NCI-H1930 (cell line): ENCODE measurements at regions not wholly inside any gene's neighbourhood (a gene's known extent, or its start where the extent isn't known, plus 50 kb on each side); places are given as distances from the start of the nearest gene placed in this dataset.

Experiments
- DNase-seq, 2 experiments: peaks; one replicate each; lab custom pipeline; 2025; lab: John Stamatoyannopoulos, UW

GRCh38 chr18:67290421-67290820 is 226.1 kb downstream of the DSEL start:
- no peak for DNase-seq

DNA sequence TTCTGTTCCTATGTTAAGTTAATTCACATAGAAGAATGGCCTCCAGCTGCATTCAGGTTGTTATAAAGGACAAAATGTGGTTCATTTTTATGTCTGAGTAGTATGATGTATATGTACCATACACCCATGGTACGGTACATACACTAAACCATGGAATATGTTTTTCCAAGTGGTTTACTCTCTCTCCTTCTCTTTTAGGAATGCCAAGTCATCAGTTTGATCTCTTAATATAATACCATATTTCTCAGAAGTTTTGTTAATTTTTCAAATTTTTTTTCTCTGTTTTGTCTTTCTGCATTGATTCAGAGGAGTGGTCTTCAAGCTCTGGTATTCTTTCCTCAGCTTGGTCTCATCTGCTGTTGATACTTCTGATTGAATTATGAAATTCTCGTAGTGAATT is 230.9 kb downstream of the DSEL start:
- DNase-seq: no peak

DNA sequence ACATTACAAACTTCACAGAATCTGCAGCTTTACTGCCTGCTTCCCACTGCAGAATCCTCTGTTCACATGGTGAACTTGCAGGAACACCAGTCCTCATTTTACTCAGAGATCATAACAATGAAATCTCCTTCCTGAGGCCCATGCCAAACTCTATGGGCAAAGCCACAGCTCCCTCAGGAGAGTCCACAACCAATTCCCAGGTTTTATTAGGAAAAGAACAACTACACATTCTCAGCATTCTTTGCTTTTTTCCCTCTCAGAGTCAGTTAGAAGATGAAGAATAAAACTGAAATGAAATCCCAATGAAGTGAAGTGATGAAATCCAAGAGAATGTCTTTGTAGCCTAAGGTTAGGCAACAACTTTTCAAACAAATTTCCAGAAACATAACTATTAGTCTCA is 233.7 kb downstream of the DSEL start:
- no peak for DNase-seq

DNA sequence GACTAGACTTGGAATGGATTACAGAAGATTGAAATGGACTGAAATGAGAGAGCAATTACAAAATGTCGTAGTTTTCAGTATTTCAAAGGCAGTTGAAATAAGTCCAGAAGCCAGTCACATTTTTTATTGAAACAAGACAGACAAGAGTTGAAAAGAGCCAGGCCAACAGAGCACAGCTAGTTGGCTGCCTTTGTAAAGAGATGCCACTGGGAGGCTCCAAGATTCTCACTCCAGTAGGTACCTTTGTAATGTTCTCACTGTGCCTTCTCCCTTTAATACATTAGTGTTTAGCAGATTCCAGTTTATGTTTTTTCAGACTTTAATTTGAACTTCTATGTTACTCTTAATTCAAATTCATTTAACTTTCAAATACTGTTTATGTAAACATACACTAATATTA is 234.8 kb downstream of the DSEL start:
- no peak for DNase-seq

DNA sequence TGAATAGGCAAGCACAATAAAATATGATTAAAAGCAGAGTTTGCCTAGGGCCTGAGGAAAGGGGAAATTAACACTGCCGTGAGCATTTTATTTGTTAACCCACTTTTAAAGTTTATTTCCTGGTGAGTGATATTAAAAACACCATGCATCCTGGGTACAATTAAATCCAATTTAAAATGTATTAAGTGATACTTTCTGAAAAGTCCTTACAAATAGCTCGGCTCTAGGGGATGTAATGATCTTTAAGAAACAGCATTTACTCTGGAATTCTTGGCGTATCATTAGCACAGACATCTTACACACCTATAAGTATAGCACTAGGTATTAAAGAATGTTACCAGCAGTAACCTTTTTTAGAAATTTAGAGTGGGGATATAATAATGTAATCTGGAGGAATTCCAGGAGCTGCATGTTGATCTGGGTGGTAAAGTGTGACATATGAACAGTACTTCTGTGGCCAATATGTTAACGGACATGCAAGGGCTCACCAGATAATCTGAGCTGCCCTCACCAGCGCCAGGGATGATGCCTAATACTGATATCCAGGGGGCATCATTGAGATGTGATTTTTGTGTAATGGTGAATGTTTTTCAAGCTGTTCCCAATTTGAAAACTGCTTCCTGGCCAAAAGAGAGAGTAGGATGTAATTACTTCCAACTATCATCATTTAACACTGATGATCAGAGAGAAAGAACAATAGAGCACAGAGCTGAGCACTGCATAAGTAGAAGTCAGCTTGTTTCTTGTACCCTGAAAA is 235.9 kb downstream of the DSEL start:
- no peak for DNase-seq

DNA sequence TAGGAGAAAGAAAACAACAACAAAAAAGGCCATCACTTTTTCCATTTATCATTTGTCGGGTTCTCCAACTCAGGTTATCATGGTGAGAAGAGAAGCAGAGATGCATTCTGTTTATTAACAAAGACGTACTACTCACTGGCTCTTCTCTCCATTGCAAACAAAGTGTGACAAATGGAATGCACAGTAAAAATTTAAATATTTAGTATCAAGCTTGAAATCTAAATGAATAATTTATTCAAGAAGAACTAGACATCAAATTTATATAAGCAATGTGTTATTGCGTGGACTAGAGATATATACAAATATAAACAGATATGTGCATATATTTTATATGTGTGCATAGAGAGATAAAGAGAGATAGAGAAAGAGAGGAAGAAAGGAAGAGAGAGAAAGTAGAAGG is 236.5 kb downstream of the DSEL start:
- DNase-seq: no peak

DNA sequence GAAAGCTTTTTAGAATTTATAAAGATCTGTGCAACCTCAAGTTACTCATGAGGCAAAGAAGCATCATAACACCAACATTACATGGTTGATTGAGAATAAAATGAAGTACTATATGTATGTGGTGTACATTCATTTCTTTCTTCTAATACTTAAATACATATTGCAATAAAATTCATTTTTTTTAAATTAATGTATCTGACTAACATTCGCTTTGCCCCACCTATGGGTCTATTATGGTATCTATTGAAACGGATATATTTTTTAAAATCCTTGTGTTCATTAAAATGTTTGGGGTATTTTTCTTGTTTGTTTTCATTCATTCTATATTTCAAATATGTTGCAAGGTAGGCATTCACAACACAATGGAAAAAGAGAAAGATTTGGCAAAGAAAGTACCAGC is 237.5 kb downstream of the DSEL start:
- DNase-seq: no peak

DNA sequence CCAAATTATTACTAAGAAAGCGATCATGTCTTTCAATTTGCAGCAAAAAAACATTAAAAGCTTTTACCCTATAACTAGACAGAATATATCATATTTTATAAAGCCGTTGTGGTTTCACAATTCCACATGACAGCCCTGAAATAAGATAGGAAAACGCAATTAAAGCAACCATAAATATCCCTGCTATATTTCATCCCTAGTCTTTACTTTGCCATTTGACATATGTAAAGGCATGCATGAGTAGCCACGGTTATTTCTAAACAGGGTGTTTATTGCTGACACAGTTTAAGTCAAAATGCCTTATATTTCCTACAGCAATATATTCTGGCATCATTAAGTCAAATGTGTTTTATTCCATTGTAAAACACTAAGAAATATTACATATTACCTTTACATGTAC is 239.9 kb downstream of the DSEL start:
- no peak for DNase-seq

DNA sequence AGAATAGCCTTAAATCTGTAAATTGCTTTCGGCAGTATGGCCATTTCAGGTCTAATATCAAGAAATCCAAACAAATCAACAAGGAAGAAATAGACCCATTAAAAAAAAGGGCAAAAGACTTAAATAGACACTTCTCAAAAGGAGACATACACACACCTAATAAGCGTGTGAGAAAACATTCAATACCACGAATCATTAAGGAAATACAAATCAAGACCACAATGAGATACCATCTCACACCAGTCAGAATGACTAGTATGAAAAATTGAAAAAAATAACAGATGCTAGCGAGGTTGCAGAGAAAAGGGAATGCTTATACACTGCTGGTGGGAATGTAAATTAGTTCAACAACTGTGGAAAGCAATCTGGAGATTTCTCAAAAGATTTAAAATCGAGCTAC is 243.2 kb downstream of the DSEL start:
- no peak for DNase-seq

DNA sequence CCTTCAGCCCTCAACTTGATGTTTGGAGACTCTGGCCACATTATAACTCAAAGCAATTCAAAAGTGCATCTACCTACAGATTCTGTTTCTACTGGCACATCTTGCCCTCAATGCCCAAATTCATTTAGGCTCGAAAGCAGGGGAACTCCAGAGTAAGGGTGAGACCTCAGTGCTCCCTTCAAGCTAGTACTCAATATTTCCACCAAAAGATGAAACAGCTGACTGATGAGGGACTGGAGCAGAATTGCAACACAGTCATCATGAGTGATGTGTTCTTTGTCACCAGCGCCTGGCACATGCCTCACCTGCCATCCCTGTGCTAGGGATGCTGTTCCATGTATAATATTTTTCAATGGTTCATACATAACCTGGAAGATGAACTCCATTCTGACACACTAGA is 247.3 kb downstream of the DSEL start:
- DNase-seq: no peak

GRCh38 chr18:67268530-67268929 is 248.0 kb downstream of the DSEL start:
- DNase-seq: no peak

GRCh38 chr18:67266246-67267237 is 250.0 kb downstream of the DSEL start:
- no peak for DNase-seq

- DNase-seq: no peak
Measured at GRCh38 chr18:67265464-67266245, 250.9 kb downstream of the DSEL start.

- no peak for DNase-seq
Measured at GRCh38 chr18:67261931-67262552, 254.5 kb downstream of the DSEL start.

- no peak for DNase-seq
Measured at GRCh38 chr18:67260841-67261240, 255.7 kb downstream of the DSEL start.

DNA sequence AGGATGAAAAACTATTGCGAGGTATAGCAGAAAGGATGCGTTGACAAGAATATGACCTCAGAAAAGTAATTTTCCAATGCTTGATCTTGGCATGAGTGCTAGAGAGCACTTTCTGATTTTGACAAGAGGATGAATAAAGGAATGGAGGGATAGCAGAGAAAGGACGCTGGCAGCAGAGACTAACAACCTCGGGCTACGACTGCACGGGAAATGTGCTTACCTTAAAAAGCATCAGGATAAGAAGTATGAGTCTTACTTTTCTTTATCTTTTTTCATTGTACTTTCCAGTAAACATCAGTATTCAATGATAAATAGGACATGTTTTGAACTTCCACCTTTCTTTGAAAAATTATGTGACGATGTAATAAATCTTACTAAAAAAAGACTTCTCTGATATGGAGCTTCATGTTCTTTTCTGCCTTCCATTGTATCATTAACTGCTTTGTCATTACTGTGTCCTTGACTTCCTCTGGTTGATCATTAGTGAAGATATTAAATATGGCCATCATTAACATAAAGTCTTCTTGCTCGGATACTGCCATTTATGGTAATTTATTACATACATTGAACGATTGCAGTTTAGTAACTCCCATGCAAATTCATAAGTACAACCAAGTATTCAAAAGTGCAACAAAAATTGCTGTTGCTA is 265.6 kb downstream of the DSEL start:
- DNase-seq: no peak

DNA sequence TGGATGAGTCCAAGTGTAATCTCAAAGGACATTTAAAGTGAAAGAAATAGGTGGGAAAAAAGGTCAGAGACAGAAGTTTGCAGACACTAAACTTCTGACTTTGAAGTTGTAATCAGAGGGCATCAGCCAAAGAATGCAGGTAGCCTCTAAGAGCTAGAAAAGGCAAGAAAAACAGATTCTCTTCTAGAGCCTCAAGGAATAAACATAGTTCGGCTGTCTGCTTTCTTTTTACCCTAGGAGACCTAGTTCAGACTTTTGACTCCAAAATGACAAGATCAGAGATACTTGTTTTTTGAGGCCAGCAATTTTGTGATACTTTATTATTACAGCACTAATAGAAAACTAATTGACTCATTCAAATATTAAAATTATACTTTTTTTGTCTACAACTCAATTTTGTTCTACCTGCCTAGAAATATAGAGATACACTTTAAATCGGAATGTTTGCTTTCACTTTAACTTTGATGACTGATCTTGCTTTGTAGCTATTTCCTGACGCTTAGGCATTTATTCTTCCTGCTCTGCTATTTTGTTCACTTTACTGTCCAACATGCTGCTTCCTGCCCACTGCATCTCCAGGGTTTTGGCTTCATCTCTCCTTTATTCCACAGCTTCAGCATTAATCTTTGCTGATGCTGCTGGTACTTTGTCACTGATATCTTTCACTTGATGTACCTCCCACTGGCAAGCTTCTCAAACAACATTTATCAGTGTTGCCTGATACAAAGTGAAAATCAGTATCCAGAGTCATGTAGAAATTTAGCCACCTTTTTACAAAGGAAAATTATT is 272.5 kb downstream of the DSEL start:
- no peak for DNase-seq

- DNase-seq: no peak
Measured at GRCh38 chr18:67242001-67242400, 274.5 kb downstream of the DSEL start.

- DNase-seq: no peak
Measured at GRCh38 chr18:67241299-67241698, 275.2 kb downstream of the DSEL start.

DNA sequence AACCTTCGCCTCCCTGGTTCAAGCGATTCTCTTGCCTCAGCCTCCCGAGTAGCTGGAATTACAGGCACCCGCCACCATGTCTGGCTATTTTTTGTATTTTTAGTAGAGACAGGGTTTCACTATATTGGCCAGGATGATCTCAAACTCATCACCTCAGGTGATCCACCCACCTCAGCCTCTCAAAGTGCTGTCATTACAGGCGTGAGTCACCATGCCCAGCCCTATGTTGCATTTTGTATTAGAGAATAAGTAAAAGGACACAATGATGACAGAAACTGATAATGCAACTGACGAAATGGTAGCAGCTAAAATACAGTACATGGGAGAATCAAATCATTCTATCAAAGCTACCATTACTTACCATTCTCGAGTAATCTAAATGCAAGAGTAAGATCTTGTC is 276.7 kb downstream of the DSEL start:
- DNase-seq: no peak

GRCh38 chr18:67232991-67233390 is 283.5 kb downstream of the DSEL start:
- DNase-seq: no peak
